DOHH2 (cell line): ENCODE measurements at regions not wholly inside any gene's neighbourhood (a gene's known extent, or its start where the extent isn't known, plus 50 kb on each side); places are given as distances from the start of the nearest gene placed in this dataset.

Experiments used
- CTCF ChIP-seq: fragments of 200-600 bp; sonication (generic); IDR thresholded peaks from one replicate; pipeline ENCODE4 v1.5.1; 2014; ENCODE audit warnings: antibody characterized with exemption, mild to moderate bottlenecking, low read depth, low read length; ENCODE audit not compliant: poor library complexity, severe bottlenecking
- EZH2phosphoT487 ChIP-seq: fragments of 200-600 bp; sonication (generic); IDR thresholded peaks from 2 replicates; pipeline ENCODE4 v1.6.1; 2017; ENCODE audit warnings: borderline replicate concordance, mild to moderate bottlenecking, antibody characterized with exemption, low read length, moderate library complexity, mixed read lengths

- TF ChIP-seq CTCF (no peak), EZH2phosphoT487 (no peak)
These were observed 119.2 kb downstream of the ZNF622 start for GRCh38 chr5:16346380-16346779.
